Amygdala (tissue), 56 donors: ENCODE measurements at regions not wholly inside any gene's neighbourhood (a gene's known extent, or its start where the extent isn't known, plus 50 kb on each side); places are given as distances from the start of the nearest gene placed in this dataset.
"Not testable (repeated sequence)": the region's sequence is repeated elsewhere in the genome, so short reads cannot be mapped to it uniquely, and the experiment has no call there.

Experiments
- DNase-seq, 56 donors: peaks; one replicate each; lab custom pipeline; 2025; lab: John Stamatoyannopoulos, UW

GRCh38 chr21:28489821-28490350 is 502.8 kb downstream of the LTN1 start:
- DNase-seq, result no peak

GRCh38 chr21:28489162-28489561 is 503.5 kb downstream of the LTN1 start:
- peak in 1 of 56 donors; percentile 4 for DNase-seq

GRCh38 chr21:28487455-28488070 is 505.1 kb downstream of the LTN1 start:
- DNase-seq, result no peak

DNA sequence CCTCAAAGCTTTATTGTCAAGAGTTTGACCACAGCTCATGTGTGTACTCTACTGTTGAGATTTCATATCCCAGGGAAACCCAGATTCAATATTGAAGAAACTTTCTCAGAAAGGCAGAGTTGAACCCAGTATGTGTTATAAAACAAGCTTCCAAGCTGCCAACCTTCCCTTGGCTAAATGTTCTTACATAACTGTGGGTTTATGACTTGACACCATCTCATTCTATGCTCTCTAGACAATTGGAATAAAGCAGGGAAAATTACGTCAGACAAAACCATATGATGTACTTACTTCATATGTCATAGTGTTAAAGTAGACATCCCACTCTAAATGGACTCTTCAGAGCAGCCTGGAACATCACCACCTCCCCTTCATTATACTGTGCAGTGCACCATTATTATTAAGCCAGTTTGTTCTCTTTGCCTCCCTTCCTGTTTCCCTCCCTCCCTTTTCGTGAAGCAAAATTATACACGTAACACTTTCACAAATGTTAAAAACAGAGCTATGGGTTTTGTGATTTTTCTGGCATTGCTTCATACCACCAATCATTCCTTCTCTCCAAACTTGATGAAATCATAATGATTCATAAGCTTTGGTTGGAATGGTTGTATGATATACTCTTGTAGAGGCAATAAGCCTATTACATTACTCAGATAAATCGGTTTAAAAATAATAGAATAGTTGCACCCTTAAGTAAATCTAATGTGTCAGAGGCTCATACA is 507.2 kb downstream of the LTN1 start:
- DNase-seq, result no peak

- DNase-seq, result no peak
These were observed 509.2 kb downstream of the LTN1 start for GRCh38 chr21:28483301-28484035.

DNA sequence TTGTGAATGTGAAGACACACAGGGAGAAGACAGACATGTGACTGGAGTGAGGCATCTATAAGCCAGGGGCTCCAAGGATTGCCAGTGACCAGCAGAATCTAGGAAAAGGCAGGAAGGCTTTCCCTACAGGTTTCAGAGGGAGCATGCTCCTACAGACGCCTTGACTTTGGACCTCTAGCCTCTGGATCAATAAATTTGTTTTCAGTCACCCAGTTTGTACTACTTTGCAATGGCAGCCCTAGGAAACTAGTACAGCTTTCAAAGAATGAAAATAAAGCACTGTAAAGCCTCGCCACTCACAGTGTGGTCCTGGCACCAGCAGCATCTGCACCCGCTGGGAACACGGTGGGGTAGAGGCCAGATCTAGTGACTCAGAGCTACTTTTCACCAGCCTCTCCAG is 510.0 kb downstream of the LTN1 start:
- DNase-seq, result no peak

- DNase-seq, result no peak
These were observed 512.2 kb downstream of the LTN1 start for GRCh38 chr21:28480470-28480869.

GRCh38 chr21:28473530-28474220 is 519.0 kb downstream of the LTN1 start:
- DNase-seq, result no peak

DNA sequence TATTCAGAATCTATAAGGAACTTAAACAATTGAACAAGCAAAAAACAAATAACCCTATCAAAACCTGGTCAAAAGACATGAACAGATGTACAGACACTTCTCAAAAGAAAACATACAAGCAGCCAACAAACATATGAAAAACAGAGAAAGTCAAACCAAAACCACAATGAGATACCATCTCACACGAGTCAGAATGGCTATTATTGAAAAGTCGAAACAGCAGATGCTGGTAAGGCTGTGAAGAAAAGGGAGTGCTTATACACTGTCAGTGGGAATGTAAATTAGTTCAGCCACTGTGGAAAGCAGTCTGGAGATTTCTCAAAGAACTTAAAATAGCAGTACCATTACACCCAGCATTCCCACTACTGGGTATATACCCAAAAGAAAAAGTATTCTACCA is 520.1 kb downstream of the LTN1 start:
- not testable (repeated sequence) for DNase-seq

DNA sequence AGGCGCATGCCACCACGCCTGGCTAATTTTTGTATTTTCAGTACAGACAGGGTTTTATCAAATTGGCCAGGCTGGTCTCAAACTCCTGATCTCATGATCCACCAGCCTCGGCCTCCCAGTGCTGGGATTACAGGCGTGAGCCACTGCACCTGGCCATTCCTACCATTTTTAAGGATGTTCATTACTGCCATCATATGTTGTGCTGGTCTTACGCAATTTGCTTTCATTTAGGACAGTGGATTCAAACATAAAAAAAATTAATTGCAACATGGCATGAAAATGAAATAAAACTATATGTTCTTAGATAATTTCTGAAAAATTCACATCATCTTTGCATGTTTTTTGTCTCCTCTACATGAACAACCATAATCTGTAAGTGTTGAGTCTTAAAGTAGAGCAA is 527.7 kb downstream of the LTN1 start:
- no peak for DNase-seq

DNA sequence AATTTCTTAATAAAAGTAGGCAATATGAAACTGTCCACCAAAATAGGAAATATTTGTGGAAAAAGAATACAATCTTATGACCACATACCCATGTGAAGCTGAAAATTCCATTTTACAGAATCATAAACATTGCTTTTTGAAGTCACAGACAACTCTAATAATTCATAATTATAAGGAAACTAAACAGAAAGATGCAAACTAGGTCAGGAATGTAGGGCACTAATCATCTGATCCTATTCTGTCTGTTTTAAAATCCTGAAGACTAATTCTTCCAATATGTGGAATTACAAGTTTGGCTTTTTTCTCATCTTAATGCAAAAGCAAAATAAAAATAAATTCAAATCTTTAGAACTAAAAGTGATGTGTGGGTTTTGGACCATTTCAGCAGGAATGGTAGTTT is 528.6 kb downstream of the LTN1 start:
- DNase-seq, result no peak

DNA sequence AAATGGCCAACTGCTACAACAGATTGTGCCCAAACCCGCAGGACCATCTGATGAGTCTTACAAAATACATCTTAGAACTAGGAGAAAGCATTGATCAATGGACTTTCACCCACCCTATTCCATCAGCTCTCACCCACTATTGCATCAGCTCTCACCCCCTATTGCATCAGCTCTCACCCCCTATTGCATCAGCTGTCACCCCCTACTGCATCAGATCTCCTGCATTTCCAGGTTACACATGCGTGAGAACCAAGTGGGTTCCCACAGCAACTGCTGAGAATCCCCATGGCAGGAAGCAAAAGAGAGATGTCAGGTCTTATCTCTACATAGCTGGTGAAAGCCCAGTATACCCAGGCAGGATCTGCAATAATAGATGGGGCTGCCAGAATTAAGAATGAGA is 533.5 kb downstream of the LTN1 start:
- DNase-seq, result no peak

- no peak for DNase-seq
These were observed 534.2 kb downstream of the LTN1 start for GRCh38 chr21:28458446-28458845.

DNA sequence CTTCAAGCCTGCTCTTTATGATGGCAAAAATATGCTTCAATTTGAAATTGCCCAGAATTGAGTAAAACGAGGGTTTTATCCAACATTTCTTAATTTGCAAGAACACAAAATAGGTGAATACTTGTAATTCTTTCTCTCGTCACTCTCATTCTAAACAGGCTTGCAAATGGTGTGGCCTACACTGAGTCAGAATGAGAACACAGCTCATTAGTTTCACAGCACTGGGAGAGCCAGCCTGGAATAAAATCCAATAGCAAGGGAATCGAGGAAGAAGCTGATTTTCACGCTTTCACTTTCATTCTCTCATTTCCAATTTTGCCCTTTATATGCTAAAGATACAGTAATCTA is 537.5 kb downstream of the LTN1 start:
- DNase-seq, result no peak

DNA sequence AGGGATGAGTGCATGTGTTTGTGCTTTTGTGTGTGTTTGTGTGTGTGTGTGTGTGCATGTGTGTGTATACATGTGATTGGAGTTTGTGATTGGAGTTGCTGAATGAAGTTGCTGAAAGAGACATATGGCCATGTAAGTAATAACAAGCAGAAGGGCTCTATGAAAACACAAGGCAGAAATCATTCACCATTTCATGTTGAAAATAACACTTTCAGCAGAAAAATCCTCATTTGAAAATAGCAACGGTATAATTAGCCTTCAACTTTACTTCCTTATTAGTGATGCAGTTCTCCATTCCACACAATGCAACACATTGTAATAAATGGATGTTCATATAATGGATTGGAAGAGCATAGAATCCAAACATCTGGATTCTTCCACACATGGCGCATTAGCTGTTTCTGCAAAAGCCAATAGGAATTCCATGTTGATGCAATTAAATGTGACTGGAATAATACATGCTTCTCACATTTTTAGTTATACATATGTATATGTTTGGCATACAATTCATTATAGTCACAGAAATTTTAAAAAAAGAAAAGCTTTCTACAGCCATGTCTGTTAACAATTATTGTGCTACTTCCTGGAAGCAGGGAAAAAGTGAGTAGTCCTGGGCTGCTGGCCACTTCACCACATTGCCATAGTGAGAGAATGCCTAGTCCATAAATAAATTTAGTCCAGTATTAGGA is 538.0 kb downstream of the LTN1 start:
- no peak for DNase-seq

- no peak for DNase-seq
These were observed 545.2 kb downstream of the LTN1 start for GRCh38 chr21:28447462-28447861.

- DNase-seq, result no peak
These were observed 547.4 kb downstream of the LTN1 start for GRCh38 chr21:28445141-28445830.

DNA sequence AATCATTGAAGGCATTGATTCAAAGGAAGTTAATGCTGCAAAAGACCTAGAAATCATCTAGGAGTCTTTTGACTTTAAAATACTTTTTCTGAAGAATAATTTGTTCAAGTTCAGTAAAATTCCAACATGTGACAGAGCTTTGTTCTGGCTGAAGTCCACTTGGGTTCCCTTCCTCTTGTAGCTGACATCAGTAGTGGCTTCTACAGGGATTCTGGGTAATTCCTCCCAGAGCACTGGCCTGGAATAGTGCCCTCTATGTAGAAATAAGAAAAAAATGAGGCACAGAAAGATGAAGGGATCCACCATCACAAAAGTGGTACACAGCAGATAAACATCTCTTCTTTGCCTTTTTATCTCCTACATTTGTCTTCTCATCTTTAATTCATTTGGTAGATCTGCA is 548.1 kb downstream of the LTN1 start:
- DNase-seq, result no peak

DNA sequence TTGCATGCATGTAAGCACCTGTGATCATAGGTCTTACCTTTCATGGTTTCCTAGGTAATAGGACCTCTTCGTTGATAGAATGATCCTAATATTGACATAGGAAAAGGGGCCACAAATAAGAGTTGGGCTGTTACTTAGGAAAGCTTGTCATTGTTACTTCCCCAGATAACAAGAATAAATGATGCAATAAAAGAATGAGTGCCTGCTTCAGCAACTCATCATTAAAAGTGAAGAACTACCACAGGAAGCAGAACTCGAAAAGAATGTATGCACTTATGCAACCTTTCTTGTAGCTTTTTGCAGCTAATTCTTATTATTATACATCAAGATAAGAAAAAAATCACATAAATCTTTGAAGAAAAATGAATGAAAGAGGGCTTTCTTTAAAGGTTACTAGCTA is 548.6 kb downstream of the LTN1 start:
- DNase-seq, result no peak

DNA sequence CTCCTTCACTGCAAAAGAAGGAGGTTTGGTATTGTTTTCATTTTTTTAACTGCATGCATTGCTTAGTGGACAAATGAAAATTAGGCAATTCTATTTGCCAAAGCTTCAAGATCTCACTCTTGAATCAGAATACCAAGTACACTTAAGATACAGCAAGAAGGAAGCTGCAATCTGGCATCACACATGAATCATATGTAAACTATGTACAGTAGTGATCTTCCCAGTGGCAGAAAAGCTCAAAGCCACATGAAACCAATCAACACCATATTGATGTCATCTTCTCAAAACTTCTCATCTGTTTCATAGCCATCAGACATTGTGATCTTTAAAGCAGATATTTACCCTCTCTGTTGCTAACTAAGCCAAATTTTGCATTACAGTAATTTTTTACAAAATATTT is 550.1 kb downstream of the LTN1 start:
- DNase-seq, result no peak
